Nephron progenitor cell (in vitro differentiated cells): ENCODE measurements at regions not wholly inside any gene's neighbourhood (a gene's known extent, or its start where the extent isn't known, plus 50 kb on each side); places are given as distances from the start of the nearest gene placed in this dataset.
"Not testable (repeated sequence)": the region's sequence is repeated elsewhere in the genome, so short reads cannot be mapped to it uniquely, and the experiment has no call there.

Source experiments
- DNase-seq: peaks from one replicate; pipeline ENCODE4 v3.0.0; 2021
- H3K27ac Mint-ChIP-seq: 2 replicates; pipeline ENCODE4 v1.8.0; 2021; ENCODE audit warnings: mild to moderate bottlenecking, moderate library complexity, mixed read lengths
- H3K27me3 Mint-ChIP-seq: 2 replicates; pipeline ENCODE4 v1.8.0; 2021; ENCODE audit warnings: mild to moderate bottlenecking, low read depth, mixed read lengths; ENCODE audit not compliant: poor library complexity
- H3K36me3 Mint-ChIP-seq: 2 replicates; pipeline ENCODE4 v1.8.0; 2021; ENCODE audit warnings: low read depth, mixed read lengths
- H3K4me1 Mint-ChIP-seq: 2 replicates; pipeline ENCODE4 v1.8.0; 2021; ENCODE audit warnings: mixed read lengths
- H3K4me3 Mint-ChIP-seq: 2 replicates; pipeline ENCODE4 v1.8.0; 2021; ENCODE audit warnings: mild to moderate bottlenecking, moderate library complexity, mixed read lengths
- H3K9me3 Mint-ChIP-seq: 2 replicates; pipeline ENCODE4 v1.8.0; 2021; ENCODE audit warnings: mild to moderate bottlenecking, moderate library complexity, mixed read lengths
- TF ChIP-seq, protein P1 (sequence below): fragments of 200-600 bp; sonication (generic); IDR thresholded peaks from 2 replicates; pipeline ENCODE4 v1.5.0; 2021; ENCODE audit warnings: antibody characterized with exemption

DNA sequence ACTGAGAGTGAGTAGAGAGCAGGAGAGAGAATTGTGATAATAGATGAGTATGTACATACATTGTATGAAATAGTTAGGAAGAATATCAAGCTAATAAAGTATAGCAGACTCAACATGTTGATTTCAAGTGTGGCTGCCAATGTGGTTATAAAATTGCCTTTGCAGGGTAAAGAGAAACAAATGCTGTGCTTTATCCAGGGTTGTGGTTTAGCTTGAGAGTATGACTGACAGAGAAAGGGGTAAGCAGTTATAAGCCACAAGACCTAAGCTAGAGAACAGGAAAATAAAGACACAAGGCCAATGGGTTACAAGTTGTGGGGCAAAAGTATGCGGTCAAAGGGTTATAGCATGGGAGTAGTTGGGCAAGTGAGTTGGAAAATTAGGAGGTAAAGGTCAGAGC is 1217.5 kb downstream of the DIAPH3 start:
- Mint-ChIP-seq H3K36me3 (peaks cover 19% of the 10 kb centered on the region), H3K27ac (no peak overlapping the region), H3K4me1 (no peaks in the 10 kb centered on the region), H3K9me3 (peaks cover 44% of the 10 kb centered on the region), H3K27me3 (no peaks in the 10 kb centered on the region), H3K4me3 (no peak overlapping the region)
- no peak for DNase-seq
- TF ChIP-seq, protein P1, sequence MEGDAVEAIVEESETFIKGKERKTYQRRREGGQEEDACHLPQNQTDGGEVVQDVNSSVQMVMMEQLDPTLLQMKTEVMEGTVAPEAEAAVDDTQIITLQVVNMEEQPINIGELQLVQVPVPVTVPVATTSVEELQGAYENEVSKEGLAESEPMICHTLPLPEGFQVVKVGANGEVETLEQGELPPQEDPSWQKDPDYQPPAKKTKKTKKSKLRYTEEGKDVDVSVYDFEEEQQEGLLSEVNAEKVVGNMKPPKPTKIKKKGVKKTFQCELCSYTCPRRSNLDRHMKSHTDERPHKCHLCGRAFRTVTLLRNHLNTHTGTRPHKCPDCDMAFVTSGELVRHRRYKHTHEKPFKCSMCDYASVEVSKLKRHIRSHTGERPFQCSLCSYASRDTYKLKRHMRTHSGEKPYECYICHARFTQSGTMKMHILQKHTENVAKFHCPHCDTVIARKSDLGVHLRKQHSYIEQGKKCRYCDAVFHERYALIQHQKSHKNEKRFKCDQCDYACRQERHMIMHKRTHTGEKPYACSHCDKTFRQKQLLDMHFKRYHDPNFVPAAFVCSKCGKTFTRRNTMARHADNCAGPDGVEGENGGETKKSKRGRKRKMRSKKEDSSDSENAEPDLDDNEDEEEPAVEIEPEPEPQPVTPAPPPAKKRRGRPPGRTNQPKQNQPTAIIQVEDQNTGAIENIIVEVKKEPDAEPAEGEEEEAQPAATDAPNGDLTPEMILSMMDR = no peak

DNA sequence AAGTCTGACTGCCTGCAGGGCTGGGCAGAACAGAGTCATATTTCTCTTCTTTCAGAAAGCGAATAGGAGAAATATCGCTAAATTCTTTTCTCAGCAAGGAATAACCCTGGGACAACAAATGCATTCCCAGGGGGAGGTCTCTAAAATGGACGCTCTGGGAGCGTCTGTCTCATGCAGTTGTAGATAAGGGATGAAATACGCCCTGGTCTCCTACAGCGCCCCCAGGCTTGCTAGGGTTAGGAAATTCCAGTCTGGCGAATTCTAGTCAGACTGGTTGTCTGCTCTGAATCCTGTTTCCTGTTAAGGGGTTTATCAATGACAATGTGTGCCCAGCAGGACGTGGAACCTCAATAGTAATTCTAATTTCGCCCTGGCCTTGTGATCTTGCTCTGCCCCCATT is 1214.1 kb downstream of the DIAPH3 start:
- Mint-ChIP-seq H3K27ac (no peak overlapping the region), H3K4me1 (peaks cover 6% of the 10 kb centered on the region), H3K4me3 (no peak overlapping the region), H3K9me3 (peaks cover 55% of the 10 kb centered on the region), H3K27me3 (no peaks in the 10 kb centered on the region), H3K36me3 (peaks cover 19% of the 10 kb centered on the region)
- DNase-seq = peak; percentile 6
- TF ChIP-seq, protein P1 = no peak

DNA sequence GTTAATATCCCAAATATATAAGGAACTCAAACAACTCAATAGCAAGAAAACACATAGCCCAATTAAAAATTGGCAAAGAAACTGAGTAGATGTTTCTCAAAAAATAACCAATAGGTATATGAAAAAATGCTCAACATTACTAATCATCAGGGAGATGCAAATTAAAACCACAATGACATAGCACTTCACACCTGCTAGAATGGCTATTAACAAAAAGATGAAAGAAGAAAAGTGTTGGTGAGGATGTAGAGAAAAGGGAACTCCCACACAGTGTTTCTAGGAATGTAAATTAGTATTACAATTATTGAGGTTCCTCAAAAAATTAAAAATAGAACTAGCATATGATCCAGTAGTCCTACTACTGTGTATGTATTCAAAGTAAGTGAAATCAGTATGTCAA is 1212.8 kb downstream of the DIAPH3 start:
- no peak overlapping the region for H3K4me3 Mint-ChIP-seq
- peaks cover 57% of the 10 kb centered on the region for H3K9me3 Mint-ChIP-seq
- no peak overlapping the region for H3K27ac Mint-ChIP-seq
- TF ChIP-seq, protein P1 = no peak
- H3K36me3 Mint-ChIP-seq = peaks cover 19% of the 10 kb centered on the region
- DNase-seq = no peak
- H3K4me1 Mint-ChIP-seq = peaks cover 6% of the 10 kb centered on the region
- H3K27me3 Mint-ChIP-seq = no peaks in the 10 kb centered on the region

DNA sequence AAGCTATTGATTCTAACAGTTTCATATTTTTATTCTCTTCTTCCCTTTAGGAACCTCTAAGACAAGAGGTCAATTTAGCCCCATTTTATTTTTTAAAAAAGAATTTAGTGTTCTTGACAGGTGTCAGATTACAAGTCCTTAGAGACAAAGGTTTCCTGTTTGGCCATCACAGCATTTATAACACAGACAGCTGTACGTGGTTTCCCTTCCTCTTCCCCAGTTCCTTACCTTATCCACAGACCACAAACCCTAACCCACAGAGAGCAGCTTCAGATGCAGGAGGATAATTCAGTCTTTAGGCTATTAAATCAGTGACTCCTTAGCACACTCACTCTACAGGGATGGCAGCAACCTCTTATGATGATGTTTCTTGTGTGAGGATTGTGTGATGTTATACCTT is 1210.1 kb downstream of the DIAPH3 start:
- Mint-ChIP-seq H3K36me3 (peaks cover 15% of the 10 kb centered on the region), H3K4me1 (peaks cover 9% of the 10 kb centered on the region), H3K9me3 (peaks cover 52% of the 10 kb centered on the region), H3K27ac (peak overlapping the region; percentile 24), H3K27me3 (no peaks in the 10 kb centered on the region), H3K4me3 (no peak overlapping the region)
- DNase-seq = no peak
- TF ChIP-seq, protein P1 = no peak

DNA sequence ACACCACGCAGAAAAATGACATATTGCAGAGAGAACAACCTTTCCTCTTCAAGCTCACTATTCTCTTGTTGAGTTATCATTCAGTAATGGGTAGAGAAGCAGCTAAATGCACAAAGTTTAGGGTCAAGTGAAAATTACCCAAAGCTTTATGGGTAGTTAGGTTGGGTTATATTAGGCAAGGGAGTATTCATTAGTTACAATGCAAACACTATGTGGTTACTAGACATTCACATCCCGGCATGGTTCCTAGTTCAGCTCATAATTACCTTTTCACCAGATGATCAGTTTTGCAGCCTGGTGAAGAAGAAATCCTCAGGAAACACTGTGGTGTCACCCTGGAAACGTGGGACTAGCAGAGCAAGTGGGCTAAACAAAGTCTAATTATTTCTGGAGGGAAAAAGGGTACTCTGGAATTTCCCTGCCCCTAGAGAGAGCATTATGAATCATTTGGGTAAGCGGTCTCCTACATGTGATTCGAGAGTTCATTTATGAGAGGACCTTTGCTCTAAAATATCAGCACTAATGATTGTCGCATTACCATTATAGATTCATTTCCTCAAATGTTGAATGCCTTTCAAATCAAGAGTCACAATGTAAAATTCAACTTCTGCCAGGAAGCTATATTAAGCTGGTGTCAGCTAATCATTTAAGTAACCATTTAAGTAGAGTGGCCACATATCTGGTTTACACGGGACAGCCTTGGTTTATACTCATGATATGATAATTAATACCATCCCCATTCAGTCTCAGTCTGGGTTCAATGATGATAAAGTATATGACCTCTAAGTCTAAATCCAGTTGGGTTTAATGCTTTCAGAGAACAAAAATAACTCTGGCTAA is 1208.0 kb downstream of the DIAPH3 start:
- TF ChIP-seq, protein P1 = no peak
- H3K27ac Mint-ChIP-seq = no peak overlapping the region
- DNase-seq = no peak
- H3K36me3 Mint-ChIP-seq = peaks cover 2% of the 10 kb centered on the region
- peaks cover 9% of the 10 kb centered on the region for H3K4me1 Mint-ChIP-seq
- H3K27me3 Mint-ChIP-seq = no peaks in the 10 kb centered on the region
- peaks cover 31% of the 10 kb centered on the region for H3K9me3 Mint-ChIP-seq
- no peak overlapping the region for H3K4me3 Mint-ChIP-seq

DNA sequence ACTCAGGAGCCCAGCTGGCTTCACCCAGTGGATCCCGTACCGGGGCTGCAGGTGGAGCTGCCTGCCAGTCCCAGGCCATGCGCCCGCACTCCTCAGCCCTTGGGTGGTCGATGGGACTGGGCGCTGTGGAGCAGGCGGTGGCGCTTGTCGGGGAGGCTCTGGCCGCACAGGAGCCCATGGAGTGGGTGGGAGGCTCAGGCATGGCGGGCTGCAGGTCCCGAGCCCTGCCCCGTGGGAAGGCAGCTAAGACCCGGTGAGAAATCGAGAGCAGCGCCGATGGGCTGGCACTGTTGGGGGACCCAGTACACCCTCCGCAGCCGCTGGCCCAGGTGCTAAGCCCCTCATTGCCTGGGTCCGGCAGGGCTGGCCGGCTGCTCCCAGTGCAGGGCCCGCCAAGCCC is 1205.6 kb downstream of the DIAPH3 start:
- not testable (repeated sequence) for H3K4me1 Mint-ChIP-seq, H3K4me3 Mint-ChIP-seq, H3K27ac Mint-ChIP-seq, H3K36me3 Mint-ChIP-seq, H3K27me3 Mint-ChIP-seq, DNase-seq
- H3K9me3 Mint-ChIP-seq = peaks cover 14% of the 10 kb centered on the region
